ENCODE measurements at regions not wholly inside any gene's neighbourhood (a gene's known extent, or its start where the extent isn't known, plus 50 kb on each side); places are given as distances from the start of the nearest gene placed in this dataset.
"Not testable (repeated sequence)": the region's sequence is repeated elsewhere in the genome, so short reads cannot be mapped to it uniquely, and the experiment has no call there.

- intact Hi-C loops (cut with DNase I; ENCODE audit: low total_unique reads) (no loop called here), in situ Hi-C loops (cut with MboI; ENCODE audit: low sequenced_read_pairs in 4 of 4) (no loop called here)
- Histone ChIP-seq H3K27ac (no peak overlapping the region), H3K36me3 (no peaks in the 10 kb centered on the region), H3K4me3 (no peak overlapping the region), H3K4me1 (no peaks in the 10 kb centered on the region), H3K9me3 (no peaks in the 10 kb centered on the region), H3K27me3 (no peaks in the 10 kb centered on the region)
- no peak for DNase-seq
- no peak for ATAC-seq
- TF ChIP-seq CTCF (IDR thresholded peaks at IDR 0.05 in 4 of 5, conservative IDR thresholded peaks at IDR 0.05 in 1 of 5) = no peak
- TF ChIP-seq POLR2A (IDR thresholded peaks at IDR 0.05) = no peak
These were observed 404.2 kb downstream of the STK39 start for GRCh38 chr2:167843217-167843616.

- no peaks in the 10 kb centered on the region for H3K9me3 ChIP-seq
- H3K27ac ChIP-seq = no peak overlapping the region
- TF ChIP-seq POLR2A (IDR thresholded peaks at IDR 0.05) = no peak
- ATAC-seq (no peak), DNase-seq (no peak)
- intact Hi-C loops (cut with DNase I; ENCODE audit: low total_unique reads) = no loop called here
- in situ Hi-C loops (cut with MboI; ENCODE audit: low sequenced_read_pairs in 4 of 4) = no loop called here
- H3K36me3 ChIP-seq = no peaks in the 10 kb centered on the region
- no peak overlapping the region for H3K4me3 ChIP-seq
- H3K27me3 ChIP-seq = no peaks in the 10 kb centered on the region
- H3K4me1 ChIP-seq = no peaks in the 10 kb centered on the region
These were observed 405.3 kb downstream of the STK39 start for GRCh38 chr2:167842047-167842446.

- in situ Hi-C loops (cut with MboI; ENCODE audit: low sequenced_read_pairs in 4 of 4); H3K36me3 ChIP-seq; H3K27ac ChIP-seq; intact Hi-C loops (cut with DNase I; ENCODE audit: low total_unique reads); H3K4me3 ChIP-seq; H3K27me3 ChIP-seq; H3K9me3 ChIP-seq; DNase-seq; ATAC-seq: not testable (repeated sequence)
- peaks cover 3 to 26% of the 10 kb centered on the region in 2 donors for H3K4me1 ChIP-seq
These were observed 412.1 kb downstream of the STK39 start for GRCh38 chr2:167835290-167835689.

- in situ Hi-C loops (cut with MboI; ENCODE audit: low sequenced_read_pairs in 4 of 4) (no loop called here), intact Hi-C loops (cut with DNase I; ENCODE audit: low total_unique reads) (no loop called here)
- no peaks in the 10 kb centered on the region for H3K9me3 ChIP-seq
- no peak overlapping the region for H3K4me3 ChIP-seq
- H3K4me1 ChIP-seq = peaks cover 3 to 26% of the 10 kb centered on the region in 2 donors
- no peaks in the 10 kb centered on the region for H3K36me3 ChIP-seq
- TF ChIP-seq POLR2A (IDR thresholded peaks at IDR 0.05) = no peak
- no peak for TF ChIP-seq CTCF (IDR thresholded peaks at IDR 0.05 in 4 of 5, conservative IDR thresholded peaks at IDR 0.05 in 1 of 5)
- H3K27ac ChIP-seq = peak overlapping the region in 1 of 4 donors; percentile 65
- ATAC-seq (peak in 1 of 2 donors; percentile 30), DNase-seq (no peak)
- H3K27me3 ChIP-seq = no peaks in the 10 kb centered on the region
These were observed 412.7 kb downstream of the STK39 start for GRCh38 chr2:167834707-167835106.

- no peak for TF ChIP-seq POLR2A (IDR thresholded peaks at IDR 0.05)
- no peak for TF ChIP-seq CTCF (IDR thresholded peaks at IDR 0.05 in 4 of 5, conservative IDR thresholded peaks at IDR 0.05 in 1 of 5)
- no peak for ATAC-seq
- no peak overlapping the region for H3K4me3 ChIP-seq
- H3K9me3 ChIP-seq = no peaks in the 10 kb centered on the region
- in situ Hi-C loops (cut with MboI; ENCODE audit: low sequenced_read_pairs in 4 of 4) (no loop called here), intact Hi-C loops (cut with DNase I; ENCODE audit: low total_unique reads) (no loop called here)
- peak overlapping the region in 1 of 4 donors; percentile 65 for H3K27ac ChIP-seq
- H3K4me1 ChIP-seq = peaks cover 12 to 39% of the 10 kb centered on the region in 2 donors
- H3K27me3 ChIP-seq = no peaks in the 10 kb centered on the region
- H3K36me3 ChIP-seq = no peaks in the 10 kb centered on the region
- no peak for DNase-seq
These were observed 414.1 kb downstream of the STK39 start for GRCh38 chr2:167833294-167833693.

- Histone ChIP-seq H3K4me1 (peaks cover 16 to 43% of the 10 kb centered on the region in 2 donors), H3K27me3 (no peaks in the 10 kb centered on the region), H3K36me3 (no peaks in the 10 kb centered on the region), H3K4me3 (no peak overlapping the region), H3K9me3 (no peaks in the 10 kb centered on the region), H3K27ac (peak overlapping the region in 1 of 4 donors; percentile 65)
- intact Hi-C loops (cut with DNase I; ENCODE audit: low total_unique reads) (no loop called here), in situ Hi-C loops (cut with MboI; ENCODE audit: low sequenced_read_pairs in 4 of 4) (no loop called here)
- TF ChIP-seq POLR2A (IDR thresholded peaks at IDR 0.05) = no peak
- TF ChIP-seq CTCF (IDR thresholded peaks at IDR 0.05 in 4 of 5, conservative IDR thresholded peaks at IDR 0.05 in 1 of 5) = no peak
- DNase-seq (no peak), ATAC-seq (no peak)
These were observed 414.5 kb downstream of the STK39 start for GRCh38 chr2:167832868-167833287.

All from gastrocnemius medialis (tissue), 4 donors.